ENCODE measurements at regions not wholly inside any gene's neighbourhood (a gene's known extent, or its start where the extent isn't known, plus 50 kb on each side); places are given as distances from the start of the nearest gene placed in this dataset.

- Mint-ChIP-seq H3K9me3 (no peaks in the 10 kb centered on the region), H3K4me1 (no peaks in the 10 kb centered on the region), H3K27me3 (no peaks in the 10 kb centered on the region), H3K36me3 (ENCODE audit: low read depth) (no peaks in the 10 kb centered on the region), H3K27ac (no peak overlapping the region), H3K4me3 (no peak overlapping the region)
- intact Hi-C loops (cut with micrococcal nuclease): no loop called here
- DNase-seq: peak; percentile 29
These were observed 522.1 kb upstream of the RAB6C start for GRCh38 chr2:129457277-129457818.

DNA sequence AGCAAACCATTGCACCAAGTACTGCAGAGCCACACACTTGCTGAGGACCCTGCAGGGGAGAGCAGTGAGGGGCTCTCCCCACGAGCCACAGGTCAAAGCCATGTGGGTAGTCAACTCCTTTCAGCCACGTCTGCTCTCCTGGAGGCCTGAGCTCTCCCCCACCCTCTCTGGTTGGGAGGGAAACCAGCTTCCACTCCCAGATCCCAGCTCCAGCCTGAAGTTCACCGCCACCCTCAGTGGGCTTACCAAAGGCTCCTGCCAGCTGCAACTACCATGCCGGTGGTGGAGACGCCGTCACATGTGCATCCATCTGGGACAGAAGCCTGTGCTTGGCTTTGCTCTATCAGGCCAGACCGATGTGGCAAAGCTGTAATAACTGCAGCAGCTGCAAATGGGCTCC is 521.5 kb upstream of the RAB6C start:
- intact Hi-C loops (cut with micrococcal nuclease): no loop called here
- peak; percentile 20 for DNase-seq
- H3K36me3 Mint-ChIP-seq (ENCODE audit: low read depth): no peaks in the 10 kb centered on the region
- no peak overlapping the region for H3K27ac Mint-ChIP-seq
- no peaks in the 10 kb centered on the region for H3K27me3 Mint-ChIP-seq
- no peaks in the 10 kb centered on the region for H3K4me1 Mint-ChIP-seq
- H3K4me3 Mint-ChIP-seq: no peak overlapping the region
- H3K9me3 Mint-ChIP-seq: no peaks in the 10 kb centered on the region

- Mint-ChIP-seq H3K36me3 (ENCODE audit: low read depth) (no peaks in the 10 kb centered on the region), H3K4me3 (no peak overlapping the region), H3K9me3 (no peaks in the 10 kb centered on the region), H3K27me3 (no peaks in the 10 kb centered on the region), H3K4me1 (no peaks in the 10 kb centered on the region), H3K27ac (no peak overlapping the region)
- intact Hi-C loops (cut with micrococcal nuclease): no loop called here
- DNase-seq: peak; percentile 28
These were observed 521.0 kb upstream of the RAB6C start for GRCh38 chr2:129458436-129458835.

DNA sequence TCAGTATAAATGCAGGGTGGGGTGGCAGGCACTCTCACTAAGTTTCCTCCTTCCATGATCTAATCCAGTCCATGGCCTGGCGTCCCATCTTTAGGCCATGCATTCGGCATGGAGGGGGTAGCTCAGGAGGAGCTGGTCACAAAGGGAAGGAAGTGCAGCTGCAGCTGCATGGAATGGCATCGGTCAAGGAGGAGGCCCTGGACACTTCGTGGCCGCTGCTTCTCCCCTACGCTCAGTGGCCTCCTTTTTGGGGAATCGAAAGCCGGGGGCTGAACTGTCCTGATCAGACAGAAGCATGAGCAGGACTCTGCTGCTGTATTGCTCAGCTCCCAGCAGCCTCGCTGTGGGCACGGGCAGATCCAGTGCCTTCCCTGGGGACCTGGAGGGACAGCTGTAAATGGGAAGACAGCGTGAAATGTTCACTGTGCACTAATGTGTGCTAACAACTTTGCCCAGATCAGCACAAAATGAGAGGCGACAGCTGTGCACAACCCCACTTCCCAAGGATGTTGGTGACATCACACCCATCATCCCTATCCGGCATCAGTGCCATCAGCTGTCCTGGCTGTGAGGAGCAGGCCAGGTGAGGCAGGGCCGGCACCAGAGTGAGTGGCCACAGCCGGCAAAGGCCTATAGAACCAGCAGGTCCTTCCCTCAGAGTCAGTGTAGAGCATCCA is 520.1 kb upstream of the RAB6C start:
- Mint-ChIP-seq H3K9me3 (no peaks in the 10 kb centered on the region), H3K27ac (no peak overlapping the region), H3K27me3 (no peaks in the 10 kb centered on the region), H3K4me3 (no peak overlapping the region), H3K4me1 (no peaks in the 10 kb centered on the region), H3K36me3 (ENCODE audit: low read depth) (no peaks in the 10 kb centered on the region)
- intact Hi-C loops (cut with micrococcal nuclease): no loop called here
- DNase-seq: peak; percentile 43

DNA sequence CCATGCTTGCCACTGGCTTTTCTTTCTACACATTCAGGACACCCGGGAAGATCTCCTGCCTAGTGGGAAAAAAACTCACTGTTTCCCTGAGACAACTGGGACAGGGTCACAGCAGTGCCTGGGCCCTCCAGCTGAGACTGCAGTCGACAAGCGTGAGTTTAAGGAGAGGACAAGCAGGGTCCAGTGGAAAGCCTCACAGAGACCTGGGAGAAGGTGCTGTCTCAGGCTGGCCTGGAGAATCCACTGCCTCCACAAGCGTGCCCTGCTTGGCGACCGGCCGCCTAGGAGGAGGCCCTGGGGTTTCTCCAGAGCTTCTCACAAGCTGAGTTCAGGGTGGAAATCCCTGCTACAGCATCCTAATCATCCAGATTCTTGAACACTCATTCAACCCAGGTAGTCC is 519.6 kb upstream of the RAB6C start:
- peak; percentile 35 for DNase-seq
- Mint-ChIP-seq H3K4me1 (no peaks in the 10 kb centered on the region), H3K27ac (no peak overlapping the region), H3K36me3 (ENCODE audit: low read depth) (no peaks in the 10 kb centered on the region), H3K9me3 (no peaks in the 10 kb centered on the region), H3K27me3 (no peaks in the 10 kb centered on the region), H3K4me3 (no peak overlapping the region)
- intact Hi-C loops (cut with micrococcal nuclease): no loop called here

DNA sequence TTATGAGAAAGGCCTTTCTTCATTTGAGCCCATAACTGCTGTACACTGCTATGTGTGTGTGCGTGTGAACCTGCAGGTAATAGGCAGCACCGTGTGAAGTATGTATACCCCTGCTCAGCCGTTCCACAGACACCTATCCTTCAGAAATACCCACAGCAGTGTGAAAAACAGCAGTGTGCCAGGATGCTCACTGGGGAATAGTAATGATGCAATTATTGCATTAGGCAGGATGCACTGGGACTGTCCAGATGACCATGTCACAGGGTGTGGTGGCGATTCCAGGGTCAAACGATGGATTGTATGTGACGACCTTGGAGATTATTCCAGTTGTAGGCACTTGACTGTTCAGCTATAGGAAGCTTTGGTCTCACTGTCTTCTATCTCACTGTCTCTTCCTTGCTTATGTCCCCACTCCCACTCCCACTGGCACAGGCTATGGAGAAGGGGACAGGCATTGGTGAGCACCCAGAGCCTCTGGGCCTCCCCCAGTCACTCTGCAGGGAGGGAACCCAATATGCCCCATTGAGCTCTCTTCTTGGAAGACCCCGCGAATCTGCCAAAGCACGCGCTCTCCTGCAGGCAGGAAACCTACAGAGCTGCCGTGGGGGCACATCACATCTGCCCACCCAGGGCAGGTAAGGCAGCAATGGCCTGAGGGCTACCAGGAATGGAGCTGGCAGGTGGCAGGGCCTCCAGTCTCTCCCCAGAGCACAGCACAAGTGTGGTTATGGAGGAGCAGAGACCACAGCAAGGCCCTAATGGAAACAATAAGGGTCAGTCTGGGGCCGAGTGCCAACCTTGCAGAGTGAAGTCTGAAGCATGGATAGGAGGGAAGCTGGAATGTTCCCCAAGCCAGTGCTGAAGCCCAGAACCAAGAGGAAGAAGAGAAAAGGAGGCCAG is 518.9 kb upstream of the RAB6C start:
- Mint-ChIP-seq H3K4me3 (no peak overlapping the region), H3K27ac (no peak overlapping the region), H3K36me3 (ENCODE audit: low read depth) (no peaks in the 10 kb centered on the region), H3K4me1 (no peaks in the 10 kb centered on the region), H3K27me3 (no peaks in the 10 kb centered on the region), H3K9me3 (no peaks in the 10 kb centered on the region)
- peak; percentile 27 for DNase-seq
- intact Hi-C loops (cut with micrococcal nuclease): no loop called here

- Mint-ChIP-seq H3K27me3 (no peaks in the 10 kb centered on the region), H3K36me3 (ENCODE audit: low read depth) (no peaks in the 10 kb centered on the region), H3K9me3 (no peaks in the 10 kb centered on the region), H3K27ac (no peak overlapping the region), H3K4me1 (no peaks in the 10 kb centered on the region), H3K4me3 (no peak overlapping the region)
- intact Hi-C loops (cut with micrococcal nuclease): no loop called here
- DNase-seq: peak; percentile 18
These were observed 517.1 kb upstream of the RAB6C start for GRCh38 chr2:129462349-129462748.

DNA sequence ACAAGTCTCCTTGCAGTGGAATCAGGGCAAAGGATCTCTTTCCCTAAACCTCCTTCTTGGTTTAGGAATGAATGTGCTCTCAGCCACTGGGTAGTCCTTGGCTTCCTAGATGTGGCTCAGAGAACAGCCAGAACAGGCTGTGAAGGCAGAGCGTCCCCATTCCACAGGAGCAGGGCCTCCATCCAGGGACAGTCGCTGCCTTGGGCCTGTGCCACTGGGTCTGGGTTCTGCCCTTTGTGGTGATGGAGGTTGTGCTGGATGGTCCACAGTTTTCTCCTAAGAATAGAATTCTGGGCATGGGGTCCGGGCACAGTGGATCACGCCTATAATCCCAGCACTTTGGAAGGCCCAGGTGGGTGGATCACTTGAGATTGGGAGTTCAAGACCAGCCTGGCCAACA is 516.5 kb upstream of the RAB6C start:
- no peaks in the 10 kb centered on the region for H3K36me3 Mint-ChIP-seq (ENCODE audit: low read depth)
- H3K9me3 Mint-ChIP-seq: no peaks in the 10 kb centered on the region
- H3K4me1 Mint-ChIP-seq: no peaks in the 10 kb centered on the region
- H3K27me3 Mint-ChIP-seq: no peaks in the 10 kb centered on the region
- no peak overlapping the region for H3K4me3 Mint-ChIP-seq
- H3K27ac Mint-ChIP-seq: no peak overlapping the region
- intact Hi-C loops (cut with micrococcal nuclease): no loop called here
- peak; percentile 41 for DNase-seq

DNA sequence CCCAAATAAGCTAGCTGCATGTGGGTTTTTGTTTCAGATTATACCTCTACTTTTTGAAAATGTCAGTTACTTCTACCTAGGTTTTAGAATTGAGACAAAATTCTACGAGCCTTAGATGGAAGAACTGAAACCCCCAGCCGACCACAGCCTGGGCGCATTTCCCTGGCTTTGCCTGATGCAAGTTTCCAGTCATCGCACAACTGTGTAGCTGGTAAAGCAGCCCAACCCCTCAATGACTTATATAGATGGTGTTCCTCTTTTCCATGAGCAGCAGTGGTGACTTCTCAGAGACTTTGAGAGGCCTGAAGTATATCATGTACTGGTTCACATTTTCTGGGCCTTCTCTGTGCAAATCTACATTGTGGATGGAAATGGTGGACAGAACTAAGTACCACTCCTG is 515.4 kb upstream of the RAB6C start:
- H3K27ac Mint-ChIP-seq: no peak overlapping the region
- no peak overlapping the region for H3K4me3 Mint-ChIP-seq
- H3K36me3 Mint-ChIP-seq (ENCODE audit: low read depth): no peaks in the 10 kb centered on the region
- peak; percentile 26 for DNase-seq
- no peaks in the 10 kb centered on the region for H3K4me1 Mint-ChIP-seq
- no peaks in the 10 kb centered on the region for H3K27me3 Mint-ChIP-seq
- intact Hi-C loops (cut with micrococcal nuclease): no loop called here
- H3K9me3 Mint-ChIP-seq: no peaks in the 10 kb centered on the region

- Mint-ChIP-seq H3K27ac (no peak overlapping the region), H3K4me3 (no peak overlapping the region), H3K36me3 (ENCODE audit: low read depth) (no peaks in the 10 kb centered on the region), H3K27me3 (no peaks in the 10 kb centered on the region), H3K9me3 (no peaks in the 10 kb centered on the region), H3K4me1 (no peaks in the 10 kb centered on the region)
- peak; percentile 24 for DNase-seq
- intact Hi-C loops (cut with micrococcal nuclease): no loop called here
These were observed 514.8 kb upstream of the RAB6C start for GRCh38 chr2:129464631-129465030.

DNA sequence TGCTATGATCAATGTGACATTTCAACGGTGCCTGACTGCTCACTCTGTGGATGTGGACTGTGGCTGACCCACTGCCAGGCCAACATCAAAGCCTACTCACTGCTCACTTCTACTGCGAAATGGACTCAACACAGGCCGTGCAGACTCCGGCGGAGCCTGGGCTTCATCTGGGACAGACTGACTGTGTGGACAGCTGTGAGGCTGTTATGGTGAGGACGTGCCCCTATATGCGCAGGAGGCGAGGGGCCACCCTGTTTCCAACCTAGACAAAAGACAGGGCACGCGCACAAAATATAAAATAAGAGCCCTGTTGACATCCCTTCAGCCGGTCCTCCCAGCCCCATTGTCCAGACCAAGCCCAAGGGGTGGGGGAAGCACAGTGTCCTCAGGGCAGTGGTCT is 514.4 kb upstream of the RAB6C start:
- no peak overlapping the region for H3K4me3 Mint-ChIP-seq
- intact Hi-C loops (cut with micrococcal nuclease): no loop called here
- no peaks in the 10 kb centered on the region for H3K9me3 Mint-ChIP-seq
- H3K27ac Mint-ChIP-seq: no peak overlapping the region
- no peaks in the 10 kb centered on the region for H3K27me3 Mint-ChIP-seq
- DNase-seq: peak; percentile 20
- H3K4me1 Mint-ChIP-seq: no peaks in the 10 kb centered on the region
- no peaks in the 10 kb centered on the region for H3K36me3 Mint-ChIP-seq (ENCODE audit: low read depth)

DNA sequence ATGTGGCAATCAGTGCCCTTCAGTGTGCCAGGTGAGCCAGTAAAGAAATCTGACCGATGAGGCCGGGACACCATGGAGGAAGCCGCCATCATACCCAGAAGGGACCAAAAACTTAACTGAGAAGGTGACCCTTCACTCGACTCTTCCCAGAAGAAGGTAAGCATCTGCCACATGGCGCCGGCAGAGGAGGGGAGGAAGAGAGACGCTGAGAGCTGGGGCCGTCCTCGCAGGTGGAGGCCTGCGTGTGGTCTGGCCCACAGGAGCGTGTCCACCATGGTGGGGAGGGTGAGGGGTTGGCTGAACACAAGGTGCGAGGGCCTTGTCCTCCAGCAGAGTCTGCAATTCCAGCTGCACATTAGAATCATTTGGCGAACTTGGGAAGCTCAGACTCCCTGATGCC is 513.1 kb upstream of the RAB6C start:
- H3K4me3 Mint-ChIP-seq: no peak overlapping the region
- DNase-seq: peak; percentile 10
- no peak overlapping the region for H3K27ac Mint-ChIP-seq
- no peaks in the 10 kb centered on the region for H3K4me1 Mint-ChIP-seq
- no peaks in the 10 kb centered on the region for H3K36me3 Mint-ChIP-seq (ENCODE audit: low read depth)
- intact Hi-C loops (cut with micrococcal nuclease): no loop called here
- no peaks in the 10 kb centered on the region for H3K27me3 Mint-ChIP-seq
- H3K9me3 Mint-ChIP-seq: no peaks in the 10 kb centered on the region

DNA sequence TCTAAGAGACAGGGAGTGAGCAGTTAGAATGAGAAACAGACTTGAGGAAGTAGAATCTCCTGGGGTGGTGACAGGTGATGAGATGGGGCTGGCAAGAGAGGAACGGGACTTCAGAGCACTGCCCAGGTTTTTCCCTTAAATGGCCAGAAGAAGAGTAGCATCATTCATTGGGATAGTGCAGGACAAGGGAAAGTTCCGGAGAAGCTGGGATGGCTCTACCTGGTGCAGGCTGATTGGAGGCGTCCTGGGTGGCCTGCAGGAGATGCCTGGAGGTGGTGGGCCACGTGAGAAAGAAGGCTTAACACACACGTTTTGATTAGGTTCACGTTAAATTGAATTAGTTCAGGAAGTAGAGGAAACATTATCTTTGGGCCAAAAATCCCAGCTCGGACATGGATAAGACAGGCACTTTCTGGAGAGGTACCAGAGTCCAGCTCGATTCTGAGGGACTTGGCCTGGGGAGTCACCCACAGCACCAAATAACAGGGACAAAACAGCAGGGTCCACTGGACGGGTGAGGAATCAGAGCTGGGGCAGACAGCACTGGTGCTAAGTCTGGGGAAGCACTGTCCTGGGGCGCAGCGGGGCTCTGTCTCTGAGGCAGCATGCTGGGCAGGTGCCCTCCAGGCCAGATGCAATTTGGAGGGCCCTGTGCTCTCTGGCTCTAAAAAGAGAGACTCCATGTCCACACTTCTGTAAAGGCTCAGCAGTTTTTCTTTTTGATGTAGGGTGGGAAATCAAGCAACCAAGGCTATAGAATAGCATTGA is 512.3 kb upstream of the RAB6C start:
- H3K27ac Mint-ChIP-seq: no peak overlapping the region
- H3K36me3 Mint-ChIP-seq (ENCODE audit: low read depth): no peaks in the 10 kb centered on the region
- DNase-seq: peak; percentile 8
- intact Hi-C loops (cut with micrococcal nuclease): no loop called here
- no peaks in the 10 kb centered on the region for H3K9me3 Mint-ChIP-seq
- H3K27me3 Mint-ChIP-seq: no peaks in the 10 kb centered on the region
- H3K4me3 Mint-ChIP-seq: no peak overlapping the region
- no peaks in the 10 kb centered on the region for H3K4me1 Mint-ChIP-seq

- Mint-ChIP-seq H3K4me3 (no peak overlapping the region), H3K27me3 (no peaks in the 10 kb centered on the region), H3K27ac (no peak overlapping the region), H3K9me3 (no peaks in the 10 kb centered on the region), H3K36me3 (ENCODE audit: low read depth) (no peaks in the 10 kb centered on the region), H3K4me1 (no peaks in the 10 kb centered on the region)
- DNase-seq: peak; percentile 37
- intact Hi-C loops (cut with micrococcal nuclease): no loop called here
These were observed 511.5 kb upstream of the RAB6C start for GRCh38 chr2:129467941-129468340.
